ENCODE measurements at regions not wholly inside any gene's neighbourhood (a gene's known extent, or its start where the extent isn't known, plus 50 kb on each side); places are given as distances from the start of the nearest gene placed in this dataset.

DNA sequence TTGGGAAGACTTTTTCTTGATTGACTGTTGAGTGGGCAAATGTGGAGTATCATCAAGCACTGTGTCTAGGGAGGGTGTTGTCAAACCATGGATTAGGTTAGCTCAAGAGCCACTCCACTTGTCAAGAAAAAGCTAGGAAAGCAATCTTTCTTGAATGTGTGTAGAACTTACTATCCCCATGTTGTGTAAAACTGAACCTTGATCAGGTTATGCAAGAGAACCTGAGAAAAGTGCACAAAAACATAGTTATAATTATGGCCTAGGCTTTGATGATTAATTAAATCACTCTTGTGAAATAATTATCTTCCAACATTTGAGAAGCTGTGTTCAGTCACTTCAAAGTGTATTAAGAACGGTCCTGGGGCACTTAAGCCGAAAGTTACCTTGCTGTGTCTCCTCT is 238.2 kb upstream of the OBI1 start:
- TF ChIP-seq JUN (CRISPR knock-in tag; IDR thresholded peaks at IDR 0.05) (no peak), POLR2A (IDR thresholded peaks at IDR 0.05; ENCODE audit: insufficient read depth in 1 of 2, low read depth in 2 of 2, low read length in 2 of 2) (no peak), MAZ (IDR thresholded peaks at IDR 0.05; ENCODE audit: borderline replicate concordance, low read depth, low read length) (no peak), MAZ (CRISPR knock-in tag; IDR thresholded peaks at IDR 0.05; ENCODE audit: low read depth) (no peak)
- TF ChIP-seq, protein P1, sequence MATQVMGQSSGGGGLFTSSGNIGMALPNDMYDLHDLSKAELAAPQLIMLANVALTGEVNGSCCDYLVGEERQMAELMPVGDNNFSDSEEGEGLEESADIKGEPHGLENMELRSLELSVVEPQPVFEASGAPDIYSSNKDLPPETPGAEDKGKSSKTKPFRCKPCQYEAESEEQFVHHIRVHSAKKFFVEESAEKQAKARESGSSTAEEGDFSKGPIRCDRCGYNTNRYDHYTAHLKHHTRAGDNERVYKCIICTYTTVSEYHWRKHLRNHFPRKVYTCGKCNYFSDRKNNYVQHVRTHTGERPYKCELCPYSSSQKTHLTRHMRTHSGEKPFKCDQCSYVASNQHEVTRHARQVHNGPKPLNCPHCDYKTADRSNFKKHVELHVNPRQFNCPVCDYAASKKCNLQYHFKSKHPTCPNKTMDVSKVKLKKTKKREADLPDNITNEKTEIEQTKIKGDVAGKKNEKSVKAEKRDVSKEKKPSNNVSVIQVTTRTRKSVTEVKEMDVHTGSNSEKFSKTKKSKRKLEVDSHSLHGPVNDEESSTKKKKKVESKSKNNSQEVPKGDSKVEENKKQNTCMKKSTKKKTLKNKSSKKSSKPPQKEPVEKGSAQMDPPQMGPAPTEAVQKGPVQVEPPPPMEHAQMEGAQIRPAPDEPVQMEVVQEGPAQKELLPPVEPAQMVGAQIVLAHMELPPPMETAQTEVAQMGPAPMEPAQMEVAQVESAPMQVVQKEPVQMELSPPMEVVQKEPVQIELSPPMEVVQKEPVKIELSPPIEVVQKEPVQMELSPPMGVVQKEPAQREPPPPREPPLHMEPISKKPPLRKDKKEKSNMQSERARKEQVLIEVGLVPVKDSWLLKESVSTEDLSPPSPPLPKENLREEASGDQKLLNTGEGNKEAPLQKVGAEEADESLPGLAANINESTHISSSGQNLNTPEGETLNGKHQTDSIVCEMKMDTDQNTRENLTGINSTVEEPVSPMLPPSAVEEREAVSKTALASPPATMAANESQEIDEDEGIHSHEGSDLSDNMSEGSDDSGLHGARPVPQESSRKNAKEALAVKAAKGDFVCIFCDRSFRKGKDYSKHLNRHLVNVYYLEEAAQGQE (IDR thresholded peaks at IDR 0.05; ENCODE audit: borderline replicate concordance in 1 of 2, low read depth in 1 of 2, low read length in 2 of 2) = no peak
- TF ChIP-seq, protein P2, sequence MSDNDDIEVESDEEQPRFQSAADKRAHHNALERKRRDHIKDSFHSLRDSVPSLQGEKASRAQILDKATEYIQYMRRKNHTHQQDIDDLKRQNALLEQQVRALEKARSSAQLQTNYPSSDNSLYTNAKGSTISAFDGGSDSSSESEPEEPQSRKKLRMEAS (IDR thresholded peaks at IDR 0.05) = no peak
